ENCODE measurements at regions not wholly inside any gene's neighbourhood (a gene's known extent, or its start where the extent isn't known, plus 50 kb on each side); places are given as distances from the start of the nearest gene placed in this dataset.

DNA sequence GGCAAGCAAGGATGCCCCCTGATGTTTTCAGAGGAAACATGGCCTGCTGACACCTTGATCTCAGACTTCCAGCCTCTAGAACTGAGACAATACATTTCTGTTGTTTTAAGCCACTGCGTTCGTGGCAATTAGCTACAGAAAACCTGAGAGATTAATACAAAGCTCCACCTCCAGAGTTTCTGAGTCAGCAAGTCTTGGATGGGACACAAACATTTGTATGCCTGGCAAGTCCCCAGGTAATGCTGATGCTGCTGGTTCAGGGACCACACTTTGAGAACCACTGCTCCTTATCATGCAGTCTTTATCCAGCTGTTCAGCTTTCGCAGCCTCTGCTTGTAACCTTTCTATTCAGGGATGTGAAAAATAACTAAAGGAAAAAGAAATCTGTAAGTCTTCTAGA lies 565.7 kb upstream of the PLXNA2 start:
- TF ChIP-seq TAF1 (IDR thresholded peaks at IDR 0.05; ENCODE audit: low read depth, low read length) (no peak), POLR2AphosphoS5 (IDR thresholded peaks at IDR 0.05; ENCODE audit: low read depth, low read length) (no peak), POU2F2 (IDR thresholded peaks at IDR 0.05; ENCODE audit: low read depth, low read length) (no peak), POLR2A (IDR thresholded peaks at IDR 0.05; ENCODE audit: low read depth, low read length) (no peak), SPI1 (IDR thresholded peaks at IDR 0.05; ENCODE audit: low read depth, low read length) (no peak), PAX5 (IDR thresholded peaks at IDR 0.05; ENCODE audit: insufficient read depth, low read length, severe bottlenecking) (no peak)
- no peak for FAIRE-seq

DNA sequence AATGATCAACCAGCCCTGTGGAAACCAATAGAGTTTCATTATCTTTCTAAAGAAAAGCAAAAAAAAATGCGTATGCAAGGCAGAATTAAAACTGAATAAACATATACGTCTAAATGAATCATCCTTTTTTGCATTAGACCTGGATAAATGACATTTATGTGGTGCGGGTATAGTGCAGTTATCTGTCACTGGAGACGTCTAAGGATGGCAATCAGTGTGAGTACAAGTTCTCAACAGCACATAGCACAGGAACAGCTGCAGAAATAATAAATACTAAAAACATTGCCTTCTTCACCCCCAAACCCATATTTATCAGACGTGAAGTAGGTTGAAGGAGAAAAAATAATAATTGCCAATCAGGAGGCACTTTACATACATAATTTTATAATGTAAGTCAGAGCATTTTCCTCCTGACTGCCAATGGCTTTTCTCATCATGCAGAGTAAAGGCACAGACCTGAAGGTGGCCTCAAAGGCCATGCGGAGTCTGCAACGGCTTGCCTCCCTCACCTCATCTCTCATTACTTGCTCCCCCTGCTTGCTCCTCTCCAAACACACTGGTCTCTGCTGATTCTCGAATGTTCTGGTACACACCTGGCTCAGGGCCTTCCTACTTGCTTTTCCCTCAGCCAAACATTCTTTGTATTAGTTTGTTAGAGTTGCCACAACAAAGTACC lies 574.7 kb upstream of the PLXNA2 start:
- no peak for DNase-seq (ENCODE audit: insufficient read length, low spot score)
- TF ChIP-seq SPI1 (IDR thresholded peaks at IDR 0.05; ENCODE audit: low read depth, low read length) (no peak), PAX5 (IDR thresholded peaks at IDR 0.05; ENCODE audit: insufficient read depth, low read length, severe bottlenecking) (no peak), POLR2AphosphoS5 (IDR thresholded peaks at IDR 0.05; ENCODE audit: low read depth, low read length) (no peak), POU2F2 (IDR thresholded peaks at IDR 0.05; ENCODE audit: low read depth, low read length) (no peak), TAF1 (IDR thresholded peaks at IDR 0.05; ENCODE audit: low read depth, low read length) (no peak), POLR2A (IDR thresholded peaks at IDR 0.05; ENCODE audit: low read depth, low read length) (no peak)
- no peak for FAIRE-seq

More for the DNA sequence above, 565.7 kb upstream of the PLXNA2 start:
- DNase-seq (ENCODE audit: insufficient read length, low spot score) = no peak

DNA sequence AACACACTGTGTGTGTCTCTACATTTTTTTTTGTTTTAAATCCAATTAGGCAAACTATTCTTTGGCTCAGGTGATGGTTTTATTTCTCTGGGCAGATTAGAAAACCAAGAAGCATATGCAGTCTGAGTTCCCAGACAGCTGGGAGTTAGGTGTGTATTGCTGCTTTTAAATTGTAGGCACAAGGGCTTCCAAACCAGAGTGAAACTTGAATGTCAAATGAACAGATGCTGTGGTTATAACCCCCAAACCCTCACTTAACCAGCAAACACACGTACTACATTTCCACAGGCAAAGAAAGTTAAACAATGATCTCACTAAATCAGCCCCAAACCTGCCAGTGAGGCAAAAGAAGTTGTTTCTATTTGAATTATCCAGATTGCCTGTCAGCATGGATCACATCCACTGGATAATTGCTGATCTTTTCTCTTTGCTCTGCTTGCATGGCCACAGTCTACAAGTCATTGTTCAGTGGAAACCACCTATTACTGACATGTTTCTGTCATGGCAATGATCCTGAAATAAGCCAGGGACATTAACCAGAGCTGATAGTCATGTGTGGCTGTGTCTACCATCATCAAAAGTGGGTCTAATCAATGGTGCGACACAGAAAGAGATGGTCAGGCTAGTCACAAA lies 576.5 kb upstream of the PLXNA2 start:
- FAIRE-seq = no peak

DNA sequence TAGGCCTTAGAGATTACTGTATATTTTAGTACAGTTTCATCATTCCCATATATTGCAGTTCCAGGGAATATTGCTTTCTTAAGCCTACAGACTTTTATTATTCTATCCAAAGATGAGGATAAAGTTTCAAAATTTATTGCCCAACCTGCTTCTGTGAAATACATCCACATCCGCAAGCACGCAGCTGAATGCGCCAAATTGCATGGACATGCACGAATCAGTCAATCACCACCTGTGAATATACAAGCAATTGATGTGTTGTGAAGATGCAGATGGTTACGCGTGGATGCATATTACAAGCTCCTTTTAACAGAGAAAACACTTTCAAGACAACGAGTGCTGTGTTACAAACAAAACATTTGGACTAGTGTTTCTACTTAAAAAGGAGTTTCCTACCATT lies 577.8 kb upstream of the PLXNA2 start:
- no peak for FAIRE-seq
- TF ChIP-seq POU2F2 (IDR thresholded peaks at IDR 0.05; ENCODE audit: low read depth, low read length) (no peak), POLR2AphosphoS5 (IDR thresholded peaks at IDR 0.05; ENCODE audit: low read depth, low read length) (no peak), TAF1 (IDR thresholded peaks at IDR 0.05; ENCODE audit: low read depth, low read length) (no peak), POLR2A (IDR thresholded peaks at IDR 0.05; ENCODE audit: low read depth, low read length) (no peak), SPI1 (IDR thresholded peaks at IDR 0.05; ENCODE audit: low read depth, low read length) (no peak), PAX5 (IDR thresholded peaks at IDR 0.05; ENCODE audit: insufficient read depth, low read length, severe bottlenecking) (no peak)
- DNase-seq (ENCODE audit: insufficient read length, low spot score) = no peak

More for the DNA sequence above, 576.5 kb upstream of the PLXNA2 start:
- DNase-seq (ENCODE audit: insufficient read length, low spot score) = no peak
- TF ChIP-seq POU2F2 (IDR thresholded peaks at IDR 0.05; ENCODE audit: low read depth, low read length) = no peak
- no peak for TF ChIP-seq POLR2AphosphoS5 (IDR thresholded peaks at IDR 0.05; ENCODE audit: low read depth, low read length)
- TF ChIP-seq POLR2A (IDR thresholded peaks at IDR 0.05; ENCODE audit: low read depth, low read length) = no peak
- no peak for TF ChIP-seq TAF1 (IDR thresholded peaks at IDR 0.05; ENCODE audit: low read depth, low read length)
- no peak for TF ChIP-seq PAX5 (IDR thresholded peaks at IDR 0.05; ENCODE audit: insufficient read depth, low read length, severe bottlenecking)
- no peak for TF ChIP-seq SPI1 (IDR thresholded peaks at IDR 0.05; ENCODE audit: low read depth, low read length)

DNA sequence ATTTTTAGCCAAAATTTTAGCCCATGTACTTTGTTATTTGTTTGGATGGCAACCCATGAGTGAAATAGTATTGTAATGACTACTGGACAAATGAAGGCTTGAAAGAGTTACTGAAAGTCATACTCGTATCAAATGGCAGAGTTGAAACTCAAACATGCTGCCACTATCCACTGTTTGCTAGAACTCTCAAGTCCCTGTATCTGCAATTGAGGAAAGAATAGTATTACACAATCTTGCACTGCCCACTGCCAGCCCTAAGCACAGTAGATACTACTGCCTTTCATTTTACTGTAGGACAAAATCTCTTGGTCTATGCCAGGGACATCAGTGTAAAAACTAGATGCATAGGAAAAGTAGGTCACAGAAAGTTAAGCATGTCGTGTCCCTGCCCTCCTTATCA lies 581.1 kb upstream of the PLXNA2 start:
- FAIRE-seq = no peak
- TF ChIP-seq PAX5 (IDR thresholded peaks at IDR 0.05; ENCODE audit: insufficient read depth, low read length, severe bottlenecking) (no peak), SPI1 (IDR thresholded peaks at IDR 0.05; ENCODE audit: low read depth, low read length) (no peak), POU2F2 (IDR thresholded peaks at IDR 0.05; ENCODE audit: low read depth, low read length) (no peak), POLR2AphosphoS5 (IDR thresholded peaks at IDR 0.05; ENCODE audit: low read depth, low read length) (no peak), TAF1 (IDR thresholded peaks at IDR 0.05; ENCODE audit: low read depth, low read length) (no peak), POLR2A (IDR thresholded peaks at IDR 0.05; ENCODE audit: low read depth, low read length) (no peak)
- DNase-seq (ENCODE audit: insufficient read length, low spot score) = no peak

DNA sequence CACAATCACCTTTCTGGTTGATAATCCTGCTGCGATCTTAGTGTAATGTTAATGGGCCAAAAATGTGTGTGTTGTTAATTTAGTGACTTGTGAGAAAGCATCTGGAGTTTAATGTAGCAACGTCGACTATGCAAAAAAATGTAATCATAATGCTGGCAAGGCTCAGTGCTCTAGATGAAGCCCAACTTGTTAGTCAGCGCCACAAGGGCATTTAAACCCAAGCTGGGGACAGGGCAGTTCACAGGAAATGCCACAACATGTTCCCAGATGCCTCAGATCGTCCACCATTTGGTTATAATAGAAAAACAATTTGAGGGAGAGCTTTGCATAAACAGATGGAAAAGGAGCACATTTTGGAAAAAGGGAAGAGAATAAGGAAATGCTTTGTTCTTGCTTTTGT lies 585.4 kb upstream of the PLXNA2 start:
- no peak for TF ChIP-seq POLR2A (IDR thresholded peaks at IDR 0.05; ENCODE audit: low read depth, low read length)
- no peak for TF ChIP-seq PAX5 (IDR thresholded peaks at IDR 0.05; ENCODE audit: insufficient read depth, low read length, severe bottlenecking)
- TF ChIP-seq POLR2AphosphoS5 (IDR thresholded peaks at IDR 0.05; ENCODE audit: low read depth, low read length) = no peak
- no peak for TF ChIP-seq SPI1 (IDR thresholded peaks at IDR 0.05; ENCODE audit: low read depth, low read length)
- no peak for TF ChIP-seq TAF1 (IDR thresholded peaks at IDR 0.05; ENCODE audit: low read depth, low read length)
- no peak for TF ChIP-seq POU2F2 (IDR thresholded peaks at IDR 0.05; ENCODE audit: low read depth, low read length)
- no peak for FAIRE-seq
- no peak for DNase-seq (ENCODE audit: insufficient read length, low spot score)

DNA sequence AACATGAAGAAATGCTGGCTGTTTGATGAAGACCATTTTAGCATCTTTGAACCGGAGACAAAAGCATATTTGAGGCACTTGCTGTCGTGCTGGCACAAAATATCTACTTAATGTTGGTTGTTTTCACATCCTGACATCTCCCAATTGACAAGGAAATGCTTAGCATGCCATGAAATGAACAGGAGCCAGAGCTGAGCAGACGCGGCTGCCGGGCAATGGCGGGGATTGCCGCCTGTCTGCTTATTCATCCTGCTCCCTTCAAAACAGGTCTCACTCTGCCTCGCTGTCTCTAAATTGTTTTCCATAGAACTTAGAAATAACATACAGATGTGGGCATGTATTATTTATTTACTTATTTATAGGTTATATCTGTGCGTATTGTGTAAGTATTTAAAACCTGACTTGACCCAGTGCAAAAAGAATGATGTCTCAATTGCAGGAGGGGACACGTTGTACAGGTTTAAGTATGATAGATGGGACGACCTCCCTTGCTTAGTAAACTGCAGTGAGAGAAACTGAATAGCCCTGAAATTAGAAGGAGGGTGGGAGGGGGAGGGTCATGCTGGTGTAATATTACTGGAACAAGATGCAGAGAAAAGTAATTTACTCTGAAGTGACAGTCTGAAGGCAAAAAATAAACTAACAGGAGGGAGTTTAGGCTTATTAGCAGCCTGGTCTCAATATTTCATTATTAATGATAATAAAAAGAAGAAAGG lies 590.4 kb upstream of the PLXNA2 start:
- DNase-seq (ENCODE audit: insufficient read length, low spot score) = no peak
- no peak for TF ChIP-seq POLR2A (IDR thresholded peaks at IDR 0.05; ENCODE audit: low read depth, low read length)
- no peak for TF ChIP-seq POLR2AphosphoS5 (IDR thresholded peaks at IDR 0.05; ENCODE audit: low read depth, low read length)
- TF ChIP-seq PAX5 (IDR thresholded peaks at IDR 0.05; ENCODE audit: insufficient read depth, low read length, severe bottlenecking) = no peak
- no peak for TF ChIP-seq TAF1 (IDR thresholded peaks at IDR 0.05; ENCODE audit: low read depth, low read length)
- no peak for TF ChIP-seq POU2F2 (IDR thresholded peaks at IDR 0.05; ENCODE audit: low read depth, low read length)
- no peak for TF ChIP-seq SPI1 (IDR thresholded peaks at IDR 0.05; ENCODE audit: low read depth, low read length)
- no peak for FAIRE-seq

DNA sequence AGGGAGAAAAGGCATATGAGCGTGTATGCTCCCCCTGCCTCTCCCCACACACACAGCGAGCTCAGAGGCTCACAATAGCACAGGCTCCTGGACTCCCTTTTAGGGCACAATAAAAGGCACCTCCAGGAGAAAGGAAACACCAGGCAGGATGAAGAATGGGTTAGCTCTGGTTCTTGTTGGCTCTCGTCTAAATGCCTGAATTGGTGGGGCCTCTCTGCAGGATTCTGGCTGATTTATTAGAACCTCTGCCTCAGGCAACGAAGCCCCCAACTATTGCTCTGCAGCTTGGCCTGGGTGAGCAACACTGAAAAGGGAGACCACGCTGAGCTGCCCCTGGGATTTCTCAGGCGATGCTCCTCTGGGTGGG lies 590.9 kb upstream of the PLXNA2 start:
- no peak for FAIRE-seq
- no peak for TF ChIP-seq POLR2AphosphoS5 (IDR thresholded peaks at IDR 0.05; ENCODE audit: low read depth, low read length)
- TF ChIP-seq TAF1 (IDR thresholded peaks at IDR 0.05; ENCODE audit: low read depth, low read length) = no peak
- no peak for TF ChIP-seq PAX5 (IDR thresholded peaks at IDR 0.05; ENCODE audit: insufficient read depth, low read length, severe bottlenecking)
- TF ChIP-seq POU2F2 (IDR thresholded peaks at IDR 0.05; ENCODE audit: low read depth, low read length) = no peak
- TF ChIP-seq POLR2A (IDR thresholded peaks at IDR 0.05; ENCODE audit: low read depth, low read length) = no peak
- no peak for TF ChIP-seq SPI1 (IDR thresholded peaks at IDR 0.05; ENCODE audit: low read depth, low read length)
- no peak for DNase-seq (ENCODE audit: insufficient read length, low spot score)

DNA sequence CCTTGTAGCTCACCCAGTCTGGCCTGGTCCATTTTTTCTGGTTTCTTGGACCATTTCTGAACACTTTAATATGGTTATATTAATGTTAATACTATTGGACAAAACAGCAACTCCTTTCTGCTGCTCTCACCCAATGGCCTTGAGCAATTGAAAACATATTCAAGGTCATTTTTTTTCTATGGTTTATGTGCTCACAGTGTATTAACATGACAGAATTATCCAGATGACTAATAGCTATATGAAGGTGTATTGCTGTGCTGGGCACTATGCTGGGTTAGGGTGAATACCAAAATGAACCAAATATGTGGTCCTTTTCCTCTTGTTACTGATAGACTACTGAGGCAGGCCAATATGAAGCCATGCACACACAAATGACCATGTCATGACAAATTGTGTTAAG lies 591.6 kb upstream of the PLXNA2 start:
- TF ChIP-seq POU2F2 (IDR thresholded peaks at IDR 0.05; ENCODE audit: low read depth, low read length) (no peak), TAF1 (IDR thresholded peaks at IDR 0.05; ENCODE audit: low read depth, low read length) (no peak), PAX5 (IDR thresholded peaks at IDR 0.05; ENCODE audit: insufficient read depth, low read length, severe bottlenecking) (no peak), SPI1 (IDR thresholded peaks at IDR 0.05; ENCODE audit: low read depth, low read length) (no peak), POLR2A (IDR thresholded peaks at IDR 0.05; ENCODE audit: low read depth, low read length) (no peak), POLR2AphosphoS5 (IDR thresholded peaks at IDR 0.05; ENCODE audit: low read depth, low read length) (no peak)
- DNase-seq (ENCODE audit: insufficient read length, low spot score) = no peak
- FAIRE-seq = no peak

Measured in GM12891 (cell line).